A549 (cell line): ENCODE measurements at regions not wholly inside any gene's neighbourhood (a gene's known extent, or its start where the extent isn't known, plus 50 kb on each side); places are given as distances from the start of the nearest gene placed in this dataset.

ENCODE experiments used
- ATAC-seq, 2 experiments: fragments of 200-7000 bp in 1 of 2; fragments of >200 bp in 1 of 2; cut with Nextera tagmentation in 1 of 2; cut with Tn5 transposase in 1 of 2; 3 replicates each; pipeline versions ENCODE4 v1.8.0 to v1.9.1; 2018 to 2020; ENCODE audit warnings: mild to moderate bottlenecking in 1 of 2, moderate library complexity in 1 of 2
- CTCF ChIA-PET: fragments of 300-600 bp; sonication (Branson Sonifier 250); formaldehyde crosslinking; extraction: SDS; loops from one replicate; lab custom pipeline; 2021; ENCODE audit warnings: antibody characterized with exemption, inconsistent platforms; lab: Yijun Ruan, JAX
- POLR2A ChIA-PET: fragments of 350-600 bp; formaldehyde crosslinking; extraction: SDS; loops from one replicate; lab custom pipeline; 2021; ENCODE audit warnings: antibody characterized with exemption, inconsistent platforms; lab: Yijun Ruan, JAX
- DNase-seq, 2 experiments: peaks; one replicate each; pipeline versions ENCODE4 v3.0.0 to v3.0.0-alpha.2; 2011 to 2016; ENCODE audit warnings: low read depth in 1 of 2, low spot score in 1 of 2
- FAIRE-seq: peaks from 2 replicates; lab custom pipeline; 2011; peaks lifted over from hg19 to GRCh38; lab: Jason Lieb, UNC
- H3K27ac ChIP-seq, 2 experiments: fragments of >200 bp; sonication (Bioruptor Twin); formaldehyde crosslinking; 3 replicates each; pipeline ENCODE4 v1.5.1; 2016 to 2017
- H3K4me1 ChIP-seq: fragments of >200 bp; sonication (Bioruptor Twin); formaldehyde crosslinking; 3 replicates; pipeline ENCODE4 v1.6.1; 2016
- H3K4me2 ChIP-seq: fragments of >200 bp; sonication (Bioruptor Twin); formaldehyde crosslinking; 3 replicates; pipeline ENCODE4 v1.6.1; 2016
- H3K4me3 ChIP-seq: fragments of >200 bp; sonication (Bioruptor Twin); formaldehyde crosslinking; 3 replicates; pipeline ENCODE4 v1.5.1; 2016
- H3K9me3 ChIP-seq: fragments of >200 bp; sonication (Bioruptor Twin); formaldehyde crosslinking; 3 replicates; pipeline ENCODE4 v1.6.1; 2016
- BHLHE40 ChIP-seq: IDR thresholded peaks from 2 replicates; pipeline ENCODE4 v1.6.1; 2012; ENCODE audit warnings: low read depth, low read length, inconsistent platforms
- CBX2 ChIP-seq: fragments of 200-600 bp; sonication (generic); IDR thresholded peaks from 2 replicates; pipeline ENCODE4 v1.6.1; 2016; ENCODE audit warnings: low read depth, mild to moderate bottlenecking, borderline replicate concordance
- CBX8 ChIP-seq: fragments of 200-600 bp; sonication (generic); IDR thresholded peaks from 2 replicates; pipeline ENCODE4 v1.6.1; 2016
- CHD2 ChIP-seq: fragments of 150-350 bp; IDR thresholded peaks from 2 replicates; pipeline ENCODE4 v1.6.1; 2014; ENCODE audit warnings: low read length; ENCODE audit not compliant: partially characterized antibody
- EHMT2 ChIP-seq: fragments of 200-600 bp; sonication (generic); IDR thresholded peaks from 2 replicates; pipeline ENCODE4 v1.6.1; 2016; ENCODE audit warnings: antibody characterized with exemption, low read depth, mild to moderate bottlenecking, moderate library complexity
- ESRRA ChIP-seq: fragments of 150-350 bp; IDR thresholded peaks from 2 replicates; pipeline ENCODE4 v1.6.1; 2014; ENCODE audit warnings: mild to moderate bottlenecking, low read length, borderline replicate concordance
- FOSL2 ChIP-seq, 2 experiments: fragments of 450-650 bp in 1 of 2; fragments of >200 bp in 1 of 2; sonication (Bioruptor Twin) in 1 of 2; formaldehyde crosslinking; IDR thresholded peaks; 2 replicates each; pipeline versions ENCODE4 v1.5.0 to v1.6.1; 2016 to 2020; ENCODE audit warnings: mild to moderate bottlenecking in 1 of 2, moderate library complexity in 1 of 2
- FOXS1 ChIP-seq: fragments of 250-450 bp; sonication (Bioruptor Pico); IDR thresholded peaks from 2 replicates; pipeline ENCODE4 v1.5.0; 2020; ENCODE audit warnings: mild to moderate bottlenecking, moderate library complexity
- HDAC2 ChIP-seq: fragments of 200-600 bp; sonication (generic); IDR thresholded peaks from 2 replicates; pipeline ENCODE4 v1.6.1; 2016
- HOXB13 ChIP-seq: fragments of 250-450 bp; sonication (Bioruptor Pico); IDR thresholded peaks from 2 replicates; pipeline ENCODE4 v1.5.0; 2020; ENCODE audit warnings: low read depth, mild to moderate bottlenecking, moderate library complexity
- HOXB5 ChIP-seq: fragments of 250-450 bp; sonication (Bioruptor Pico); IDR thresholded peaks from 2 replicates; pipeline ENCODE4 v1.5.0; 2020; ENCODE audit warnings: mild to moderate bottlenecking, moderate library complexity
- KDM1A ChIP-seq: fragments of 200-600 bp; sonication (generic); IDR thresholded peaks from 2 replicates; pipeline ENCODE4 v1.6.1; 2016; ENCODE audit warnings: low read depth, mild to moderate bottlenecking
- KDM5A ChIP-seq: fragments of 200-600 bp; sonication (generic); IDR thresholded peaks from 2 replicates; pipeline ENCODE4 v1.6.1; 2016; ENCODE audit warnings: antibody characterized with exemption, mild to moderate bottlenecking
- NFE2L2 ChIP-seq: fragments of 150-350 bp; conservative IDR thresholded peaks from 2 replicates; pipeline ENCODE4 v1.6.1; 2014; ENCODE audit warnings: low read length
- NPAS2 ChIP-seq: fragments of 250-450 bp; sonication (Bioruptor Pico); IDR thresholded peaks from 2 replicates; pipeline ENCODE4 v1.8.0; 2022; ENCODE audit warnings: mild to moderate bottlenecking, moderate library complexity, borderline replicate concordance
- POLR2A ChIP-seq: IDR thresholded peaks from 2 replicates; pipeline ENCODE4 v1.6.1; 2012; ENCODE audit warnings: mild to moderate bottlenecking, low read length
- POLR2AphosphoS2 ChIP-seq: conservative IDR thresholded peaks from 2 replicates; pipeline ENCODE4 v1.6.1; 2012; ENCODE audit warnings: low read length, improper control_type of control experiment, inconsistent platforms
- RAD21 ChIP-seq, 2 experiments: fragments of >200 bp in 1 of 2; sonication (Bioruptor Twin) in 1 of 2; formaldehyde crosslinking in 1 of 2; IDR thresholded peaks in 1 of 2; conservative IDR thresholded peaks in 1 of 2; 2 replicates in 1 of 2; 3 replicates in 1 of 2; pipeline ENCODE4 v1.6.1; 2012 to 2018; ENCODE audit warnings: inconsistent platforms in 1 of 2
- RCOR1 ChIP-seq: fragments of 150-350 bp; IDR thresholded peaks from 2 replicates; pipeline ENCODE4 v1.6.1; 2014; ENCODE audit warnings: antibody characterized with exemption, low read length, low read depth
- RNF2 ChIP-seq: fragments of 200-600 bp; sonication (generic); IDR thresholded peaks from 2 replicates; pipeline ENCODE4 v1.6.1; 2016; ENCODE audit warnings: low read depth, mild to moderate bottlenecking, antibody characterized with exemption, moderate library complexity, borderline replicate concordance
- SMC3 ChIP-seq: fragments of >200 bp; sonication (Bioruptor Twin); formaldehyde crosslinking; IDR thresholded peaks from 3 replicates; pipeline ENCODE4 v1.6.1; 2018; ENCODE audit warnings: inconsistent platforms
- SREBF2 ChIP-seq: fragments of 450-650 bp; IDR thresholded peaks from 2 replicates; pipeline ENCODE4 v1.6.1; 2014; ENCODE audit warnings: mild to moderate bottlenecking, moderate library complexity
- ZC3H11A ChIP-seq: fragments of 450-650 bp; IDR thresholded peaks from 2 replicates; pipeline ENCODE4 v1.6.1; 2014; ENCODE audit warnings: antibody characterized with exemption, mild to moderate bottlenecking
- ZFP36 ChIP-seq: fragments of 450-650 bp; IDR thresholded peaks from 2 replicates; pipeline ENCODE4 v1.6.1; 2014; ENCODE audit warnings: borderline replicate concordance; ENCODE audit not compliant: partially characterized antibody
- ZNF302 ChIP-seq: fragments of 250-450 bp; sonication (Bioruptor Pico); IDR thresholded peaks from 2 replicates; pipeline ENCODE4 v1.9.0; 2021; ENCODE audit warnings: inconsistent platforms, mild to moderate bottlenecking, moderate library complexity
- ZSCAN20 ChIP-seq: fragments of 250-450 bp; sonication (Bioruptor Pico); IDR thresholded peaks from 2 replicates; pipeline ENCODE4 v1.8.0; 2022; ENCODE audit warnings: mild to moderate bottlenecking, moderate library complexity
- WGBS: methylation state at CpG from one replicate; pipeline ENCODE4 v1.1.6; 2017; ENCODE audit errors: missing lambda C conversion rate; 5-methylcytosine and 5-hydroxymethylcytosine counted together
- TF ChIP-seq, protein P1 (sequence below): fragments of 250-450 bp; sonication (Bioruptor Pico); IDR thresholded peaks from 2 replicates; pipeline ENCODE4 v1.5.0; 2021; ENCODE audit warnings: mild to moderate bottlenecking, moderate library complexity, borderline replicate concordance
- TF ChIP-seq, protein P2 (sequence below): IDR thresholded peaks from 2 replicates; pipeline ENCODE4 v1.6.1; 2012
- TF ChIP-seq, protein P3 (sequence below): IDR thresholded peaks from 2 replicates; pipeline ENCODE4 v1.6.1; 2012
- TF ChIP-seq, protein P4 (sequence below): fragments of 150-350 bp; IDR thresholded peaks from 2 replicates; pipeline ENCODE4 v1.6.1; 2014; ENCODE audit warnings: low read depth, mild to moderate bottlenecking, low read length

DNA sequence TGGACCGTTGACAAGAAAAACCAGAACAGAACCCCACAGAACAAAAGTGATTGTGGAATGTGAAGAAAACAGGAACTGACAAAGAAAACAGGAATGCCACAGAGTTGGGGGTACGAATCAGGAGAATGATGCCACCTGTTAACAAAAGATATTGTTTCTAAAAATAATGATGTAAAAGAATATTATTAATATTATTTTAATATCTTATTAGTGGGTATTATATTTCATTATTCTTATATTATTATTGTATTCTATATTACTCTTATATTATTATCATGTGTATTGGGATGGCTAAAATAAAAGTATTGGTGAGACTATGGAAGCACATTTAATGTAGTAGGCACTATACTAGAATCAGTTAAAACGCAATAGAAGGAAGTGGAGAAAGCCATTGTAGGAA lies 659.0 kb upstream of the PCDH15 start:
- H3K9me3 ChIP-seq: no peaks in the 10 kb centered on the region
- H3K4me1 ChIP-seq: no peaks in the 10 kb centered on the region
- no peak for ATAC-seq
- no peak for FAIRE-seq
- TF ChIP-seq RNF2 (no peak), EHMT2 (no peak), HDAC2 (no peak), FOXS1 (no peak), CBX2 (no peak), FOSL2 (IDR thresholded peaks at IDR 0.05) (no peak), FOSL2 (CRISPR knock-in tag; IDR thresholded peaks at IDR 0.05) (no peak), SREBF2 (no peak), BHLHE40 (no peak), ESRRA (no peak), KDM5A (no peak), SMC3 (no peak), RCOR1 (no peak), ZNF302 (CRISPR knock-in tag) (no peak), KDM1A (no peak)
- TF ChIP-seq, protein P1, sequence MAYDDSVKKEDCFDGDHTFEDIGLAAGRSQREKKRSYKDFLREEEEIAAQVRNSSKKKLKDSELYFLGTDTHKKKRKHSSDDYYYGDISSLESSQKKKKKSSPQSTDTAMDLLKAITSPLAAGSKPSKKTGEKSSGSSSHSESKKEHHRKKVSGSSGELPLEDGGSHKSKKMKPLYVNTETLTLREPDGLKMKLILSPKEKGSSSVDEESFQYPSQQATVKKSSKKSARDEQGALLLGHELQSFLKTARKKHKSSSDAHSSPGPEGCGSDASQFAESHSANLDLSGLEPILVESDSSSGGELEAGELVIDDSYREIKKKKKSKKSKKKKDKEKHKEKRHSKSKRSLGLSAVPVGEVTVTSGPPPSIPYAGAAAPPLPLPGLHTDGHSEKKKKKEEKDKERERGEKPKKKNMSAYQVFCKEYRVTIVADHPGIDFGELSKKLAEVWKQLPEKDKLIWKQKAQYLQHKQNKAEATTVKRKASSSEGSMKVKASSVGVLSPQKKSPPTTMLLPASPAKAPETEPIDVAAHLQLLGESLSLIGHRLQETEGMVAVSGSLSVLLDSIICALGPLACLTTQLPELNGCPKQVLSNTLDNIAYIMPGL (CRISPR knock-in tag): no peak
- TF ChIP-seq, protein P2, sequence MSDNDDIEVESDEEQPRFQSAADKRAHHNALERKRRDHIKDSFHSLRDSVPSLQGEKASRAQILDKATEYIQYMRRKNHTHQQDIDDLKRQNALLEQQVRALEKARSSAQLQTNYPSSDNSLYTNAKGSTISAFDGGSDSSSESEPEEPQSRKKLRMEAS: no peak
- TF ChIP-seq, protein P3, sequence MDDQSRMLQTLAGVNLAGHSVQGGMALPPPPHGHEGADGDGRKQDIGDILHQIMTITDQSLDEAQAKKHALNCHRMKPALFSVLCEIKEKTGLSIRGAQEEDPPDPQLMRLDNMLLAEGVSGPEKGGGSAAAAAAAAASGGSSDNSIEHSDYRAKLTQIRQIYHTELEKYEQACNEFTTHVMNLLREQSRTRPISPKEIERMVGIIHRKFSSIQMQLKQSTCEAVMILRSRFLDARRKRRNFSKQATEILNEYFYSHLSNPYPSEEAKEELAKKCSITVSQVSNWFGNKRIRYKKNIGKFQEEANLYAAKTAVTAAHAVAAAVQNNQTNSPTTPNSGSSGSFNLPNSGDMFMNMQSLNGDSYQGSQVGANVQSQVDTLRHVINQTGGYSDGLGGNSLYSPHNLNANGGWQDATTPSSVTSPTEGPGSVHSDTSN: no peak
- POLR2A ChIA-PET: no interaction called here
- WGBS: 15% methylated on average over 3 of the region's 3 CpGs
- H3K27ac ChIP-seq: no peak overlapping the region
- DNase-seq: no peak
- no peak overlapping the region for H3K4me3 ChIP-seq
- CTCF ChIA-PET: no interaction called here
- no peak overlapping the region for H3K4me2 ChIP-seq

DNA sequence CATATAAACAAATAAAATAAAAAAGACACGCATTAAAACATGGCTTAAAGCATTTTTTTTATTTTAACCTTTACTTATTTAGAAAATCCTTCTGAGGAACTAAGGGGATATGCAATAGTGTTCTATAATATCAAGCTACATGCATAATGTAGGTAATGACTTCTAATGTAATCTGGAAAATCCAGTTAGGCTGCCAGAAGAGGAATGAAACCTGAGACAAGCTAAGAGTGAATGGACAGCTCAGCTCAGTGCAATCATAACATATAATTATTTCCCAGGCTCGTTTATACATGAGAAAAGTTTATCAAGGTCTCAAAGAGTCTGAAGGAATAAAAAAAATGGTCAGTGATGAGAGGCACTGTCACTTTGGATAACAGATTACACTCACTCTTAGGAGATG lies 649.0 kb upstream of the PCDH15 start:
- TF ChIP-seq NPAS2 (CRISPR knock-in tag) (no peak), SMC3 (no peak), HDAC2 (no peak), CHD2 (no peak), POLR2A (no peak), KDM1A (no peak), ZFP36 (no peak), SREBF2 (no peak), RCOR1 (no peak), CBX8 (no peak), HOXB13 (CRISPR knock-in tag) (no peak), ZC3H11A (no peak), FOXS1 (no peak), NFE2L2 (no peak), POLR2AphosphoS2 (no peak), HOXB5 (CRISPR knock-in tag) (no peak), ZSCAN20 (no peak), RAD21 (conservative IDR thresholded peaks at IDR 0.05 in 1 of 2, IDR thresholded peaks at IDR 0.05 in 1 of 2) (no peak)
- TF ChIP-seq, protein P4, sequence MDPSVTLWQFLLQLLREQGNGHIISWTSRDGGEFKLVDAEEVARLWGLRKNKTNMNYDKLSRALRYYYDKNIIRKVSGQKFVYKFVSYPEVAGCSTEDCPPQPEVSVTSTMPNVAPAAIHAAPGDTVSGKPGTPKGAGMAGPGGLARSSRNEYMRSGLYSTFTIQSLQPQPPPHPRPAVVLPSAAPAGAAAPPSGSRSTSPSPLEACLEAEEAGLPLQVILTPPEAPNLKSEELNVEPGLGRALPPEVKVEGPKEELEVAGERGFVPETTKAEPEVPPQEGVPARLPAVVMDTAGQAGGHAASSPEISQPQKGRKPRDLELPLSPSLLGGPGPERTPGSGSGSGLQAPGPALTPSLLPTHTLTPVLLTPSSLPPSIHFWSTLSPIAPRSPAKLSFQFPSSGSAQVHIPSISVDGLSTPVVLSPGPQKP: no peak
- Histone ChIP-seq H3K27ac (no peak overlapping the region), H3K9me3 (no peaks in the 10 kb centered on the region), H3K4me2 (no peak overlapping the region), H3K4me1 (no peaks in the 10 kb centered on the region), H3K4me3 (no peak overlapping the region)
- CTCF ChIA-PET: no interaction called here
- WGBS: 2% methylated on average over 2 of the region's 2 CpGs
- ATAC-seq: no peak
- POLR2A ChIA-PET: no interaction called here
- DNase-seq: no peak
- no peak for FAIRE-seq
